Neural progenitor cell (in vitro differentiated cells): ENCODE measurements at regions not wholly inside any gene's neighbourhood (a gene's known extent, or its start where the extent isn't known, plus 50 kb on each side); places are given as distances from the start of the nearest gene placed in this dataset.

Experiments
- DNase-seq: peaks from one replicate; pipeline ENCODE4 v3.0.0-alpha.2; 2016; ENCODE audit warnings: low spot score
- H2AFZ ChIP-seq: fragments of 200-600 bp; sonication (generic); replicated peaks from 2 replicates; pipeline ENCODE4 v1.6.1; 2016; ENCODE audit warnings: antibody characterized with exemption
- H3F3A ChIP-seq: fragments of 200-600 bp; sonication (generic); 2 replicates; pipeline ENCODE4 v1.6.1; 2016; ENCODE audit warnings: antibody characterized with exemption, low read depth
- H3K27ac ChIP-seq: fragments of 200-600 bp; sonication (generic); 2 replicates; pipeline ENCODE4 v1.5.1; 2016; ENCODE audit warnings: mild to moderate bottlenecking
- H3K27me3 ChIP-seq: fragments of 200-600 bp; sonication (generic); 2 replicates; pipeline ENCODE4 v1.6.1; 2016; ENCODE audit warnings: mild to moderate bottlenecking, moderate library complexity
- H3K36me3 ChIP-seq: fragments of 200-600 bp; sonication (generic); 2 replicates; pipeline ENCODE4 v1.5.1; 2016
- H3K4me1 ChIP-seq: fragments of 200-600 bp; sonication (generic); 2 replicates; pipeline ENCODE4 v1.6.1; 2016; ENCODE audit warnings: mixed run types
- H3K4me2 ChIP-seq: fragments of 200-600 bp; sonication (generic); 2 replicates; pipeline ENCODE4 v1.6.1; 2016
- H3K4me3 ChIP-seq: fragments of 200-600 bp; sonication (generic); 2 replicates; pipeline ENCODE4 v1.5.1; 2016
- H3K79me2 ChIP-seq: fragments of 200-600 bp; sonication (generic); 2 replicates; pipeline ENCODE4 v1.6.1; 2016; ENCODE audit warnings: low read depth
- H3K9ac ChIP-seq: fragments of 200-600 bp; sonication (generic); 2 replicates; pipeline ENCODE4 v1.6.1; 2016
- H3K9me3 ChIP-seq: fragments of 200-600 bp; sonication (generic); 2 replicates; pipeline ENCODE4 v1.5.1; 2016; ENCODE audit warnings: low read depth
- H4K20me1 ChIP-seq: fragments of 200-600 bp; sonication (generic); 2 replicates; pipeline ENCODE4 v1.6.1; 2016; ENCODE audit warnings: low read depth
- H3K27ac Mint-ChIP-seq: 3 replicates; pipeline ENCODE4 v1.8.0; 2021; ENCODE audit warnings: mixed read lengths
- H3K27me3 Mint-ChIP-seq: 2 replicates; pipeline ENCODE4 v1.8.0; 2022; ENCODE audit warnings: low read depth, mild to moderate bottlenecking, inconsistent platforms, moderate library complexity, mixed read lengths; ENCODE audit not compliant: insufficient read depth
- H3K36me3 Mint-ChIP-seq: 3 replicates; pipeline ENCODE4 v1.8.0; 2021; ENCODE audit warnings: mixed read lengths
- H3K4me1 Mint-ChIP-seq: 3 replicates; pipeline ENCODE4 v1.8.0; 2021; ENCODE audit warnings: mixed read lengths
- H3K4me3 Mint-ChIP-seq: 3 replicates; pipeline ENCODE4 v1.8.0; 2021; ENCODE audit warnings: mild to moderate bottlenecking, moderate library complexity, mixed read lengths
- H3K9me3 Mint-ChIP-seq: 3 replicates; pipeline ENCODE4 v1.8.0; 2020; ENCODE audit warnings: mixed read lengths
- CTCF ChIP-seq: fragments of 200-600 bp; sonication (generic); IDR thresholded peaks from 2 replicates; pipeline ENCODE4 v1.5.1; 2017; ENCODE audit warnings: antibody characterized with exemption, mild to moderate bottlenecking
- EZH2 ChIP-seq: fragments of 200-600 bp; sonication (generic); IDR thresholded peaks from 2 replicates; pipeline ENCODE4 v1.6.1; 2017; ENCODE audit warnings: antibody characterized with exemption, mild to moderate bottlenecking, moderate library complexity
- EZH2phosphoT487 ChIP-seq: fragments of 200-600 bp; sonication (generic); IDR thresholded peaks from 2 replicates; pipeline ENCODE4 v1.6.1; 2017; ENCODE audit warnings: antibody characterized with exemption

- H3K27ac Mint-ChIP-seq = no peak overlapping the region
- H3K9ac ChIP-seq = no peak overlapping the region
- TF ChIP-seq EZH2phosphoT487 (no peak), CTCF (no peak), EZH2 (no peak)
- peaks cover 2% of the 10 kb centered on the region for H3K27me3 Mint-ChIP-seq
- no peak overlapping the region for H3K4me2 ChIP-seq
- H3K27ac ChIP-seq = no peak overlapping the region
- H3K4me3 Mint-ChIP-seq = no peak overlapping the region
- no peaks in the 10 kb centered on the region for H3K9me3 Mint-ChIP-seq
- no peaks in the 10 kb centered on the region for H3K79me2 ChIP-seq
- no peak for DNase-seq
- H3K27me3 ChIP-seq = no peaks in the 10 kb centered on the region
- H3K4me3 ChIP-seq = no peak overlapping the region
- no peaks in the 10 kb centered on the region for H4K20me1 ChIP-seq
- no peaks in the 10 kb centered on the region for H3K9me3 ChIP-seq
- H3K36me3 ChIP-seq = no peaks in the 10 kb centered on the region
- H3K4me1 ChIP-seq = no peaks in the 10 kb centered on the region
- no peak overlapping the region for H2AFZ ChIP-seq
- no peaks in the 10 kb centered on the region for H3K4me1 Mint-ChIP-seq
- no peaks in the 10 kb centered on the region for H3F3A ChIP-seq
- H3K36me3 Mint-ChIP-seq = no peaks in the 10 kb centered on the region
Observed at GRCh38 chr10:90354914-90355313, 502.9 kb downstream of the HTR7 start.

- H3K4me1 ChIP-seq = no peaks in the 10 kb centered on the region
- H3K9ac ChIP-seq = no peak overlapping the region
- H3K9me3 ChIP-seq = no peaks in the 10 kb centered on the region
- H3K27ac ChIP-seq = no peak overlapping the region
- H3K4me2 ChIP-seq = no peak overlapping the region
- TF ChIP-seq EZH2 = no peak
- no peak for TF ChIP-seq EZH2phosphoT487
- TF ChIP-seq CTCF = no peak
- no peaks in the 10 kb centered on the region for H3K27me3 ChIP-seq
- no peaks in the 10 kb centered on the region for H3K79me2 ChIP-seq
- H2AFZ ChIP-seq = peak overlapping the region; percentile 10
- H3K4me3 ChIP-seq = no peak overlapping the region
- H3K36me3 ChIP-seq = no peaks in the 10 kb centered on the region
- H3K27me3 Mint-ChIP-seq = peaks cover 3% of the 10 kb centered on the region
- no peaks in the 10 kb centered on the region for H3K4me1 Mint-ChIP-seq
- no peak overlapping the region for H3K4me3 Mint-ChIP-seq
- H4K20me1 ChIP-seq = no peaks in the 10 kb centered on the region
- DNase-seq = no peak
- no peaks in the 10 kb centered on the region for H3K9me3 Mint-ChIP-seq
- H3K27ac Mint-ChIP-seq = no peak overlapping the region
- no peaks in the 10 kb centered on the region for H3F3A ChIP-seq
- H3K36me3 Mint-ChIP-seq = no peaks in the 10 kb centered on the region
Observed at GRCh38 chr10:90363799-90364483, 493.9 kb downstream of the HTR7 start.

- no peaks in the 10 kb centered on the region for H3K27me3 ChIP-seq
- Mint-ChIP-seq H3K4me3 (no peak overlapping the region), H3K27ac (no peak overlapping the region), H3K9me3 (peaks cover 2% of the 10 kb centered on the region), H3K4me1 (no peaks in the 10 kb centered on the region), H3K36me3 (no peaks in the 10 kb centered on the region), H3K27me3 (peaks cover 2% of the 10 kb centered on the region)
- no peaks in the 10 kb centered on the region for H3F3A ChIP-seq
- no peaks in the 10 kb centered on the region for H3K79me2 ChIP-seq
- no peak overlapping the region for H3K4me3 ChIP-seq
- no peaks in the 10 kb centered on the region for H3K36me3 ChIP-seq
- no peak overlapping the region for H3K9ac ChIP-seq
- no peaks in the 10 kb centered on the region for H3K9me3 ChIP-seq
- no peak overlapping the region for H3K4me2 ChIP-seq
- no peak overlapping the region for H3K27ac ChIP-seq
- no peaks in the 10 kb centered on the region for H3K4me1 ChIP-seq
- TF ChIP-seq EZH2 = no peak
- TF ChIP-seq CTCF = no peak
- TF ChIP-seq EZH2phosphoT487 = no peak
- no peaks in the 10 kb centered on the region for H4K20me1 ChIP-seq
- no peak for DNase-seq
- H2AFZ ChIP-seq = no peak overlapping the region
Observed at GRCh38 chr10:90372451-90372850, 485.4 kb downstream of the HTR7 start.
